Muscle of leg (tissue), 3 donors: ENCODE measurements at regions not wholly inside any gene's neighbourhood (a gene's known extent, or its start where the extent isn't known, plus 50 kb on each side); places are given as distances from the start of the nearest gene placed in this dataset.
"Not testable (repeated sequence)": the region's sequence is repeated elsewhere in the genome, so short reads cannot be mapped to it uniquely, and the experiment has no call there.

Experiments
- DNase-seq: peaks from one replicate; pipeline ENCODE4 v3.0.0; 2013
- H3K27ac ChIP-seq: one replicate; pipeline ENCODE4 v1.5.1; 2013; ENCODE audit warnings: mild to moderate bottlenecking, low read length, control low read depth
- H3K27me3 ChIP-seq: one replicate; pipeline ENCODE4 v1.6.1; 2013; ENCODE audit warnings: low read length; ENCODE audit not compliant: control insufficient read depth, insufficient read depth
- H3K36me3 ChIP-seq: one replicate; pipeline ENCODE4 v1.6.1; 2013; ENCODE audit warnings: low read length; ENCODE audit not compliant: control insufficient read depth, insufficient read depth
- H3K4me1 ChIP-seq: one replicate; pipeline ENCODE4 v1.6.1; 2013; ENCODE audit warnings: low read length; ENCODE audit not compliant: control insufficient read depth, insufficient read depth
- H3K4me3 ChIP-seq: one replicate; pipeline ENCODE4 v1.5.1; 2013; ENCODE audit warnings: low read length, control low read depth
- H3K9me3 ChIP-seq: replicated peaks from 2 replicates; pipeline ENCODE4 v1.6.1; 2013; ENCODE audit warnings: low read depth, low read length; ENCODE audit not compliant: control insufficient read depth
- WGBS: methylation state at CpG from one replicate; pipeline ENCODE4 v1.1.5; 2013; ENCODE audit warnings: missing lambda C conversion rate; ENCODE audit not compliant: insufficient coverage; 5-methylcytosine and 5-hydroxymethylcytosine counted together

- Histone ChIP-seq H3K4me3 (no peak overlapping the region), H3K27me3 (no peaks in the 10 kb centered on the region), H3K27ac (no peak overlapping the region), H3K36me3 (no peaks in the 10 kb centered on the region), H3K4me1 (no peaks in the 10 kb centered on the region), H3K9me3 (no peaks in the 10 kb centered on the region)
- 26% methylated on average over 4 of the region's 8 CpGs for WGBS
- DNase-seq = no peak
Measured at GRCh38 chr2:153311432-153311831, 167.1 kb downstream of the RPRM start.

DNA sequence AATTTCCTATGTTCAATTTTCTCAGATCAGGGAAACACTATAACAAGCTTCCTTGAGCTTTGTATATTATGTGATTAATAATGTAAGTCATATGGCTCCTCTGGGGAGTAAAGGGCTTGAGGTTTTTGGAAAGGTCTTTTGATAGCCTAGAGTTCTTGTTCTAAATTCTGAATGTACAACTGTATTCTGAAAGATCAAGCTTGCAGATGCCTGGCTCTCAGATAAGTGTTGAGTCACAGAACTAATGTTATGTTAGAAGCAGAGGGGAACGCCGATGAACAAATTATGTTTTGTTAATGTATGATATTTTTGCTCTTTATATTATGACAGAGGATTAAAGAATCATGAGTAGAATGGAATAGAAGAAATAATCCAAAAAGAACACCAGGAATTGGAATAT lies 170.1 kb downstream of the RPRM start:
- no CpG with 5 or more reads among the region's 2 CpGs for WGBS
- Histone ChIP-seq H3K9me3 (no peaks in the 10 kb centered on the region), H3K27me3 (no peaks in the 10 kb centered on the region), H3K36me3 (no peaks in the 10 kb centered on the region), H3K27ac (no peak overlapping the region), H3K4me1 (no peaks in the 10 kb centered on the region), H3K4me3 (no peak overlapping the region)
- DNase-seq = peak; percentile 16

DNA sequence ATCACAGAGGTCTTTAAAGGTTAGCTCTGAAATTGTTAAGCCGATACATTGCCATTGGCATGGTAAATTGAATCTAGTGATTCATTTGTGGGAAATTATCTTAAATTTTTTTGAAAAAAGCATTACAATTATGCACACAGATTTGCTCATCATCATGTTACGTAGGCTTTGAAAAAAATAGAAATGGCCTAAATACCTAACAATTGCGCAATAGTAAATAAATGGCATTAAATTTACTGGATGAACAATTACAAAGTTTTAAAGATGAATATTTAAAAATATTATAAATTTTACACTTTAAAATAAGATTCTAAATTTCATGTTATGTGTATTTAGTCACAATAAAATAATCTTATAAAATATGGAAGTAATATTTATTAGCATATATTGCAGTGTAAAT lies 171.3 kb downstream of the RPRM start:
- Histone ChIP-seq H3K4me3 (no peak overlapping the region), H3K36me3 (no peaks in the 10 kb centered on the region), H3K27me3 (no peaks in the 10 kb centered on the region), H3K27ac (no peak overlapping the region), H3K9me3 (no peaks in the 10 kb centered on the region), H3K4me1 (no peaks in the 10 kb centered on the region)
- DNase-seq = no peak
- WGBS = no CpG with 5 or more reads among the region's 3 CpGs

DNA sequence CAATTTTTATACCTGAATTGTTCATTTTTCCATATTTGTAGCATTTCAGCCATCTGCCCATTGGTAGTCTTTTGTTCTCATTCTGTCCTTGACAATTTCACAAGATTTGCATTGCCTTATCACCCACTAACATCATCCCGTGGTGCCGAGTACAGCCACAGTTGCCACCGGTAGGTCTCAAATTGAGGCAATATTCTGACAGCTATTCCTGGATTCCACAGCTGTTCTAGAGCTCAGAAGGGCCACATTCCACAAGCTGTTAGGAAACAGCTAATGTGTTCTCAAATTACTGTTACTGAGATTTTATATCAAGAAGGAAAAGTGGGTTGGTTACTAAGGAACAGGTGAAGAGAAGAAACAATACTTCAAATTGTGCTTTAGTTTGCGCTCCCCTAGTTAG lies 178.8 kb downstream of the RPRM start:
- 91% methylated on average over 3 of the region's 4 CpGs for WGBS
- no peak overlapping the region for H3K27ac ChIP-seq
- DNase-seq = no peak
- H3K4me3 ChIP-seq = no peak overlapping the region
- H3K27me3 ChIP-seq = no peaks in the 10 kb centered on the region
- H3K9me3 ChIP-seq = no peaks in the 10 kb centered on the region
- H3K4me1 ChIP-seq = peaks cover 4% of the 10 kb centered on the region
- H3K36me3 ChIP-seq = no peaks in the 10 kb centered on the region

GRCh38 chr2:153299217-153299616 lies 179.3 kb downstream of the RPRM start:
- Histone ChIP-seq H3K36me3 (no peaks in the 10 kb centered on the region), H3K27ac (no peak overlapping the region), H3K27me3 (no peaks in the 10 kb centered on the region), H3K4me3 (no peak overlapping the region), H3K9me3 (no peaks in the 10 kb centered on the region), H3K4me1 (peaks cover 4% of the 10 kb centered on the region)
- no peak for DNase-seq
- WGBS = no CpG with 5 or more reads among the region's 3 CpGs

DNA sequence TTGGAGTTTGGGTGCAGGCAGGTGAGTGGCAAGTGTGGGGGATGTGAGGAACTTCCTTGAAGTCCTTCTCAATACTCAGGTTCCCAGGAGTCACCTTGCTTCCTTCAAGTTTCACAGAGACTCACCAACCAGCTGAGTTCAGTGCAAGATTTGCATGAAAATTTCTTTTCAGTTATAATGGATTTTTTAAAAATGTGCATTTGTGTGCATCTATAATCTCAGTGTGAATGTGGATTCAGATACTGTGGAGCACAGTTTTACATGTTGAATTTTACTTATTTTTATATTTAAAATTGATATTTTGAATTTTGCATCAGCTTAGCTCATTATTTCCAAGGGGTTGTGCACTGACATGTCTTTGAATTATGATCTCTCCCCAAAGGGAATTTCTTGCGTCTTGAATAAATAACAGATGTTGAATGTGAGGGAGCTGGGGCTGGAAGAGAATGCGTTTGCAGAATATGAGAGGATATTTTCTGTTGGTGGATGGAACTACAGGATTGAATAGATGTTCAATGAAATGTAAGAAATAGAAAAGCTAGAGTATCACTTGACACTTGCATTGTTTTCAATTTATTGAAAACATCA lies 184.3 kb downstream of the RPRM start:
- Histone ChIP-seq H3K27me3 (no peaks in the 10 kb centered on the region), H3K4me3 (no peak overlapping the region), H3K9me3 (no peaks in the 10 kb centered on the region), H3K4me1 (peaks cover 4% of the 10 kb centered on the region), H3K36me3 (no peaks in the 10 kb centered on the region), H3K27ac (no peak overlapping the region)
- peak; percentile 68 for DNase-seq
- WGBS = 0% methylated on average over 1 of the region's 2 CpGs

- Histone ChIP-seq H3K9me3 (no peaks in the 10 kb centered on the region), H3K4me1 (peaks cover 4% of the 10 kb centered on the region), H3K4me3 (no peak overlapping the region), H3K27ac (no peak overlapping the region), H3K36me3 (no peaks in the 10 kb centered on the region), H3K27me3 (no peaks in the 10 kb centered on the region)
- WGBS = no CpG with 5 or more reads among the region's 5 CpGs
- no peak for DNase-seq
Measured at GRCh38 chr2:153291718-153292117, 186.8 kb downstream of the RPRM start.

DNA sequence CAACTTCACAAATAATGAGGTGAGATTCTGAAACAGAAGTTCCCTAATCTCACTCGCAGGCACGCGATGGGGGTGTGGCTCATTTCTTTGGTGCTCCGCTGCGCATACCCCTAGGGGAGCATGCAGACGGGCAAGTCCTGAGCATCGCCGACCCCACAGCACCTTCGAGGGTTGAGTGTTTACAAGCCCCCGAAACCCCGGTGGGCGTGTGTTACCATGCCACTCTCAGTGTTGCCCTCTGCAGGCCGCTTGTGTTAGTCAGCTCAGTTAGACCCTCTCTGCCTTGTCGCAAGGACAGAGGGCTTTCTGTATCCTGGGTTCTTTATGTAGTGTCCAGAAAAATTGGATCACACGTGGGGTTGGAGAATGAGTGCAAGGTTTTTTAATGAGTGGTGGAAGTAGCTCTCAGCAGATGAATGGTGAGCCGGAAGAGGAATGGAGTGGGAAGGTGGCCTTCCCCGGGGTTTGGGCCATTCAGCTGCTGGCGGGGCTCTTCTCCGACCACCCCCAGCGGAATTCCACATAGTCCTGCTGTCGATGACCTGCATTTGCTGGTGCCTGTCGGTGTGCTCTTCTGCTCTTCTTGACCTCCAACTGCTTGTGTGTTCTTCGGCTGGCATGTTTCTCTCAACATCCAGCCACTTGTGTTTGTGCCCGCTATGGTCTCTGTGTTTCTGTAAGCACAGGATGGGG lies 191.3 kb downstream of the RPRM start:
- Histone ChIP-seq H3K4me3 (no peak overlapping the region), H3K27me3 (no peaks in the 10 kb centered on the region), H3K36me3 (no peaks in the 10 kb centered on the region), H3K9me3 (peaks cover 10% of the 10 kb centered on the region), H3K27ac (no peak overlapping the region), H3K4me1 (no peaks in the 10 kb centered on the region)
- no peak for DNase-seq
- WGBS = 43% methylated on average over 24 of the region's 24 CpGs

- peaks cover 15% of the 10 kb centered on the region for H3K9me3 ChIP-seq
- no peak overlapping the region for H3K27ac ChIP-seq
- H3K36me3 ChIP-seq = no peaks in the 10 kb centered on the region
- H3K27me3 ChIP-seq = no peaks in the 10 kb centered on the region
- no peak overlapping the region for H3K4me3 ChIP-seq
- DNase-seq = no peak
- H3K4me1 ChIP-seq = no peaks in the 10 kb centered on the region
Measured at GRCh38 chr2:153268941-153269461, 209.6 kb downstream of the RPRM start.

- H3K4me1 ChIP-seq, H3K27me3 ChIP-seq, DNase-seq, H3K9me3 ChIP-seq, H3K4me3 ChIP-seq, H3K27ac ChIP-seq, H3K36me3 ChIP-seq: not testable (repeated sequence)
- WGBS = 93% methylated on average over 16 of the region's 18 CpGs
Measured at GRCh38 chr2:153256876-153257275, 221.7 kb downstream of the RPRM start.
